Urothelium cell line (cell line): ENCODE measurements at regions not wholly inside any gene's neighbourhood (a gene's known extent, or its start where the extent isn't known, plus 50 kb on each side); places are given as distances from the start of the nearest gene placed in this dataset.

Source experiments
- DNase-seq: peaks from one replicate; pipeline ENCODE4 v3.0.0; 2011; ENCODE audit warnings: low spot score, mixed read lengths
- FAIRE-seq: peaks from 2 replicates; lab custom pipeline; 2011; peaks lifted over from hg19 to GRCh38; lab: Jason Lieb, UNC

GRCh38 chr3:3633761-3634160 is 165.5 kb upstream of the LRRN1 start:
- FAIRE-seq (no peak), DNase-seq (no peak)

GRCh38 chr3:3632449-3632848 is 166.8 kb upstream of the LRRN1 start:
- FAIRE-seq (no peak), DNase-seq (no peak)

GRCh38 chr3:3631114-3631513 is 168.1 kb upstream of the LRRN1 start:
- DNase-seq (no peak), FAIRE-seq (no peak)

DNA sequence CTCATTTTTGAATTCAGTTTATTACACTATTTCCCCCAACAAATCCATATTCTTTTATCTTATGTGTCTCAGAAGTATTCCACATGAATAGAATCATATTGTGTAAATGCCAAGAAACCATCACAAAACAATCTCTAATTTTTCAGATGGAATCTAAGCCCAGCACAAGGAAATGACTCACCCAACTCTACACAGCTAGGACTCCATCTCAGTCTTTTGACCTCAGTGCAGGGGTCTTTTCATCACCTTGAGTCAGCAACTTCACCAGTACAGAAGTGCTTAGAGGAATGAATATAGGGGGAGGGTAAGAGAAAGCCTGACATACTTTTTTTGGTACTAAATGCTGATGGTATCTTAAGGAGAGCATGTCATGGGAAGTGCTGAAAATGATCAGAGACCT is 169.3 kb upstream of the LRRN1 start:
- FAIRE-seq (no peak), DNase-seq (peak; percentile 40)

DNA sequence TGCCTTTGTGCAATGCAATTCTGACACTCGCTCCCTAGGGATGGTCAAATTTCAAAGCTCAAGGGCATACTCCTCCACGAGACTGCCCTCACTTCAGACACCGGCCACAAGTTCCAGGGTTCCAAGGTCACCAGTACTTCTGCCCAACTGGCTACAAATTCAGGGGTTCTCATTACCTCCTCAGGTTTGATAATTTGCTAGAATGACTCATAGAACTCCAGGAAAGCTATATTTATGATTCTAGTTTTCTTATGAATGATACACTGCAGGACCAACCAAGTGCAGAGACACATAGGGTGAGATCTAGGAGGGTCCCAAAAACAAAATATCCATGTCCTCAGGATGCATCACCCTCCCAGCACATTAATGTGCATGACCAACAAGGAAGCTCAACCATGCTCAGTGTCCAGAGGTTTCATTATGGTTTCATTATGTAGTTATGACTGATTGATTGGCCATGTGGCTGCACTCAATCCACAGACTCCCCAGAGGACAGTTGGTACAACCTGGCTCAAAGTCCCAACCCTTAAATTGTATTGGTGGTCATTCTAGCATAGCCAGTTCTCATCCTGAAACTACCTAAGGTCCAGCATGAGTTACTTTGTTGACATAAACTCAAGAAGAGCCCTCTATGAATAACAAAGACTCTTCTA is 170.4 kb upstream of the LRRN1 start:
- no peak for FAIRE-seq
- DNase-seq, result no peak

DNA sequence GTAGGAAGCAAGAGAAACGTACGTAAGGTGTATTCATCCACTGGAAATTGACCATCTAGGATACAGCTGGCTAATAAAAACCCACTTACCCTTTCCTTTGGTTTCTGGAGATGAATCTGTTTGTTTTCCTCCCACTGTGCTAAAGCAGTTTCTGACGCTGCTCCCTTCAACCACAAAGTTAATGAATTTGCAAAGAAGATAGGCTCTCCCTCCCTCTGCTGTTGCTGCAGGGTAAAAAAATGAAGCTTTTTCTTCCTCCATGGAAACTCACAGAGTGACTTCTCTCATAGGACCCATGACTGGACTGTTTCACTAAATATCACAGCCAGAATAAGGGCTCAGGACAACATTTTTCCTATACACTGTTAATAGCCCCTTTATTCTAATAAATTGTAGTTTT is 172.1 kb upstream of the LRRN1 start:
- FAIRE-seq (no peak), DNase-seq (no peak)

DNA sequence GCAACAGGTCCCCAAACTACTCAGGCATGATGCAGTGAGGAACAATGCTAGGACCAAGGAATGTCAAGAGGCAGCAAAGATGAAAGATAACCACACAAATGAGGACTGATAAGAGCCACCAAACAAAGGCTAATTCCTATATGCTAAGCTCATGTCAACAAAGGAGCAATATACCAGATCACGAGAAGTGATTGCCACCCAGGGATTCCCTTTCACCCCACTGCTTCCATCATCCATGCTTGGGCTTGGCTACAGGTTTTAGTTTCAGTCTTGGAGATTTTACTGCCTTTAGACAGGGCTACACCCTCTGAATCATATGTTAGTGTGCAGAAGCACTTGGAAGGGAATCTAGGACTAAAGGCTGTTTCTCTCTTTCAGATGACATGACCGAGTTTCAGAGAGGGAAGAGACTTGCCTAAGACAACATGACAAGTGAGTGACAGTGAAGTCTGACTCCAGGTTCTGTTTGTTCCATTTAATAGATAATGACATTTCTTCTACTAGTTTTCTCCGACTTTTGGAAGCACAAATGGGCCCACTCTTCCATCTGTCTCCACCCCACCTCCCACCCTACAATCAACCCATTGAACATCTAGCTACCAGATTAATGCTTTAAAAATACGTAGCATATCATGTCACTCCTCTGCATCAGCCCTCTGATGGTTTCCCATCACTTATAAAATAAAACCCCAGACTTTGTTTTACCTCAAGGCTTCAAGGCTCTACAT is 173.5 kb upstream of the LRRN1 start:
- FAIRE-seq, result no peak
- no peak for DNase-seq

DNA sequence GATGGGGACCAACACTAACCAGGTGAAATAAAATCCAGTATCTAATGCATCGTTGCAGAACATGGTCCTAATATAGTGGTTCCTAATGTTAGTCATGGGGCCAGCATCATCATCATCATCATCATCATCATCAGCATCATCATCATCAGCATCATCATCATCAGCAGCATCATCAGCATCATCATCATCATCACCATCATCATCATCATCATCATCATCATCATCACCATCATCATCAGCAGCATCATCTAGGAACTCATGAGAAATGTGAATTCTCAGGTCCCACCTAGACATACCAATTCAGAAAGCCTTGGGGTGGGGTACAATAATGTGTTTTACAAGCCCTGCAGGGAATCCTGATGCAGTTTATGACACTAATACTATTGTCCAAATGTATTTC is 179.4 kb upstream of the LRRN1 start:
- FAIRE-seq (no peak), DNase-seq (no peak)

GRCh38 chr3:3618623-3619022 is 180.6 kb upstream of the LRRN1 start:
- FAIRE-seq (no peak), DNase-seq (no peak)

GRCh38 chr3:3615533-3615932 is 183.7 kb upstream of the LRRN1 start:
- FAIRE-seq (no peak), DNase-seq (peak; percentile 70)

GRCh38 chr3:3610581-3611298 is 188.5 kb upstream of the LRRN1 start:
- FAIRE-seq, result no peak
- no peak for DNase-seq

GRCh38 chr3:3606321-3606720 is 192.9 kb upstream of the LRRN1 start:
- FAIRE-seq, result no peak

GRCh38 chr3:3605226-3605625 is 194.0 kb upstream of the LRRN1 start:
- FAIRE-seq (no peak), DNase-seq (no peak)

More at GRCh38 chr3:3606321-3606720, 192.9 kb upstream of the LRRN1 start:
- DNase-seq, result no peak

DNA sequence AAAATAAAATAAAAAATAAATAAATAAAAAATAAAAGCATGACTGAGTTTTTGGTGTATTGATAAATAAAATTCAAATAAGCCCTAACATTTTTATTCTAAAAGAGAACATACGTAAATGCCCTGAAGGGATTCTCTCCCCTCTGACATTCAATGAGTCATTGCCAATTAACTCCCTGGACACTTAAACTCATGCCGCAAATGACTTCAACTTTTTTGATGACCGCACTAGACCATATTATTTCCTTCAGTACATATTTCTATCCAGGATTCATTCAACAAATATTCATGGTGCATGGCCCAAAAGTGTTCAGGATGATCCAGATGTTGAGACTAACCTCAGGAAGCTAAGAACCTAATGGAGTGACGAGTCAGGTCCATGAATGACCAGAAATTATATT is 195.9 kb upstream of the LRRN1 start:
- DNase-seq (no peak), FAIRE-seq (no peak)

DNA sequence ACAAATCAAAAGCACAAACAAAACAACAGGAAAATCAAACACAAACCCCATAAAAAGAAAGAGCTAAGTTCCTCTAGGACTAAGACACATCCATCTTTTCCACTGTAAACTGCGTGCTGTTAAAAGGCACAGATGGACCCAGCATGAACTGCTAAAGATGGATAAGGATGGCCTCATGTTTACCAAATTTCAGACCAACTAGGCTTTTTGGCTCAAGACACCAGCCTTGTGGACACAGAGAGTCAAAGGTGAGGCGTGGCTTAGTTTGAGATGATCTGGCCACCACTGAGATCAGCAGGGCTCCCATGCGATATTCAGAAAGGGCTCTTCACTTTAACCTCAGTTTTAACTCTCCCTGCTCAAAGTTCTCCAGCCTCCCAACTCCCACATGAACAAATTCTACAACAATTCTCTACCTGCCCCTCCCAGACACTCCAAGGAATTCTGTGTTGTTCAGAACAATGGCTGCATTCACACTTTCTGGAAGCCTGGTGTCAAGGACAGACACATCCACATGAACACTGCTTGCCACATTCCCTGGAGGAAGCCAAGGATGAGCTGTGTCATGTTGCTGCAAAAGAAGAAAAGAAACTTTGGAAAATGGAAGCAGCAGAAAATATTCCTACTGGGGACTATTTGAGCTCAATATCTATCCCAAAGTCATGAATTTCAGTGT is 198.4 kb upstream of the LRRN1 start:
- DNase-seq (peak; percentile 6), FAIRE-seq (peak; percentile 9)

DNA sequence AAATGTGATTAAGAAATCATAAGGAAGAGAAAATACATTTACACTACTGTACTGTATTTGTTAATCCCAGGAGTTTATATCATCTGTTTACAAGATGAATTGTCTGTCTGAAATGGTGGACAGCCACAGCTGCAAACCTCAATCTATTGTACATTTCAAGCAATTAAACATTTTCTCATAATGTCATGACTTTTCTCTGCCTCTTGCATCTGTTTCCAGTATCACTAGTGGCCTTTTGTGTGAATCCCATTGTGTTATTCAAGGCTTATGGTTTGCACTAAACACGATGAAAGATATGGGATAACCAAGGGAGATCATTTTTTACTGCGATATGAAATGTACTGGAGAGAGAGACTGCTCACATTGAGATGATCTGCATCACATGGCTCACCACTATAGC is 200.2 kb upstream of the LRRN1 start:
- no peak for DNase-seq
- no peak for FAIRE-seq

GRCh38 chr3:3594986-3595385 is 204.2 kb upstream of the LRRN1 start:
- DNase-seq (no peak), FAIRE-seq (no peak)

- FAIRE-seq (no peak), DNase-seq (no peak)
Measured at GRCh38 chr3:3589715-3590130, 209.5 kb upstream of the LRRN1 start.

DNA sequence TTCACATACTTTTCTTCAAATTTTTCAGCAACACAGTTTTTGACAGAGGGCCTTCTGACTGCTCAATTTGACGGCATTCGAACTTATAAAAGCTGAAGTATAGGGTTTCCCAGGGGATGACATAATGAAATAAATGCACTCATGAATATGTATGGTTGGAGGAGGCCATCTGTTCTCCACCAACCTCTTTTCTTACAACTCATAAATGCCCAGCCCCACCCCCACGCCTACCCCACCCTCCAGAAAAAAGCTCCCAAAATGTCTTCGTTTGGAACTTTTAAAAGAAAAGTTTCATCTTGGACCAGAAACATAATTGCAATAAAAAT is 211.6 kb upstream of the LRRN1 start:
- FAIRE-seq (no peak), DNase-seq (no peak)

DNA sequence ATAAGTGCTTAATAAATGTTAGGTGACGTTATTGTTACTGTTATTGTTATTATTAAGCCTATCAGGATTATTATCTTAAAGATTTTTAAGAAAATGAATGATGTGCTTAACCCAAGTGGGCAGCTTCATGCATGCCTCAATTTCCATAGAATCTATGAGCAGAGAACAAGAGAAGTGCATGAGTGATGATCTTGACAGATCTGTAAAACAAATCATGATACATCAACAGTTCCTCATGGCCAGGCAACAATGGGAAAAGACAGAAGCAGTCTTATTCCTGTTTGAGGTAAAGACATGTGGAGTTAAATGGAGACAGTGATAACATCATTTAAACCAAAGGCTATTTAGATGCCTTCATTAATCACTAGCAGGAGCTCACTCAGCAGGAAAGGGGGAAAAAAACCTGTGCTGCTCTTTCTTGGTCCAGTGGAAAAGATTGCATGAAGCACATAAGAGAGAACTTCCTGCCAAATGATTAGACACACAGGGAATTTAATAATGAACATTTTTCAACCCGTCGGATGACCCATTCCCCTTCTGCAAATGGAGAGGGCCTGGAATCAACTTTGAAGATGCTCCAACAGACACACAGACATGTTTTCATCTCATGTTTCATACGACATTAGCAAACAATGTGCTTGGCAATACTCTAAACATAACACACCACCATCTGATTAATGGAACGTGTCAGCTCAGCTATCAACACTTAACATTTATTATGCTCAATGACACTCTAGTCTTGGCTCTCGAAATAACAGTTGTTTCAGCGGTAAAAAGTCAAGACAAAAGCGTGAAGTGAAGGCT is 212.2 kb upstream of the LRRN1 start:
- DNase-seq (no peak), FAIRE-seq (no peak)

- no peak for DNase-seq
- no peak for FAIRE-seq
Measured at GRCh38 chr3:3586336-3586735, 212.9 kb upstream of the LRRN1 start.
